HCT116 (cell line): ENCODE measurements at regions not wholly inside any gene's neighbourhood (a gene's known extent, or its start where the extent isn't known, plus 50 kb on each side); places are given as distances from the start of the nearest gene placed in this dataset.

ENCODE experiments used
- ATAC-seq: fragments of 200-7000 bp; cut with Tn5 transposase; 2 replicates; pipeline ENCODE4 v1.9.1; 2020; ENCODE audit warnings: mild to moderate bottlenecking, moderate library complexity
- BruUV-seq: library from RNA; stranded (reverse); fragments of 400-500 nt; replicated peaks from 2 replicates; lab custom pipeline; 2021; lab: Mats Ljungman, UMichigan
- CTCF ChIA-PET: fragments of 300-600 bp; sonication (Branson Sonifier 250); formaldehyde crosslinking; loops from one replicate; lab custom pipeline; 2021; ENCODE audit warnings: antibody characterized with exemption; lab: Charles Lee
- POLR2A ChIA-PET: fragments of 300-600, 350-600 bp; sonication (Branson Sonifier 250); formaldehyde crosslinking; loops from one replicate; lab custom pipeline; 2021; ENCODE audit warnings: antibody characterized with exemption; lab: Charles Lee
- RAD21 ChIA-PET, 2 experiments: fragments of 300-600 bp; sonication (Branson Sonifier 250); formaldehyde crosslinking; loops; one replicate each; lab custom pipeline; 2023; ENCODE audit warnings: low total read pairs in 2 of 2; ENCODE audit not compliant: uncharacterized antibody in 2 of 2, unreplicated experiment in 2 of 2, low non-redundant PET in 1 of 2; lab: Charles Lee
- DNase-seq: peaks from one replicate; pipeline ENCODE4 v3.0.0-alpha.2; 2010; ENCODE audit warnings: low read depth, low spot score
- H2AFZ ChIP-seq: fragments of 200-600 bp; shearing (Covaris generic), sonication (generic); 2 replicates; pipeline ENCODE4 v1.6.1; 2017; ENCODE audit warnings: low read depth, mixed run types, mixed read lengths, antibody characterized with exemption, low read length; ENCODE audit not compliant: poor library complexity, severe bottlenecking
- H3K27ac ChIP-seq: 2 replicates; pipeline ENCODE4 v1.5.1; 2012; ENCODE audit warnings: low read depth, low read length
- H3K27me3 ChIP-seq: fragments of 200-600 bp; sonication (generic); 2 replicates; pipeline ENCODE4 v1.6.1; 2016; ENCODE audit warnings: mixed run types, low read length, mixed read lengths; ENCODE audit not compliant: insufficient read depth
- H3K36me3 ChIP-seq, 2 experiments: fragments of 200-500 bp in 1 of 2; fragments of 200-600 bp in 1 of 2; sonication (Bioruptor generic) in 1 of 2; sonication (generic) in 1 of 2; 2 replicates each; pipeline versions ENCODE4 v1.5.1 to v1.6.1; 2014 to 2016; ENCODE audit warnings: low read length in 2 of 2, inconsistent platforms in 1 of 2, mixed read lengths in 1 of 2, mixed run types in 1 of 2; ENCODE audit not compliant: insufficient read depth in 2 of 2, control insufficient read depth in 1 of 2
- H3K4me1 ChIP-seq, 2 experiments: fragments of 200-600 bp in 1 of 2; sonication (generic) in 1 of 2; 2 replicates each; pipeline versions ENCODE4 v1.5.1 to v1.6.1; 2012 to 2017; ENCODE audit warnings: low read length in 2 of 2, inconsistent platforms in 1 of 2, mild to moderate bottlenecking in 1 of 2, mixed read lengths in 1 of 2, mixed run types in 1 of 2, moderate library complexity in 1 of 2; ENCODE audit not compliant: insufficient read depth in 2 of 2, control insufficient read depth in 1 of 2
- H3K4me2 ChIP-seq: fragments of 200-600 bp; sonication (generic); 2 replicates; pipeline ENCODE4 v1.6.1; 2017; ENCODE audit warnings: mixed run types, low read length, mixed read lengths
- H3K4me3 ChIP-seq, 2 experiments: fragments of 200-600 bp in 1 of 2; sonication (generic) in 1 of 2; replicated peaks in 1 of 2; 2 replicates each; pipeline ENCODE4 v1.5.1; 2011 to 2016; ENCODE audit warnings: low read length in 2 of 2, control low read depth in 1 of 2, low read depth in 1 of 2, mild to moderate bottlenecking in 1 of 2, mixed read lengths in 1 of 2, mixed run types in 1 of 2
- H3K79me2 ChIP-seq: fragments of 200-600 bp; sonication (generic); 2 replicates; pipeline ENCODE4 v1.6.1; 2017; ENCODE audit warnings: mild to moderate bottlenecking, mixed run types, low read length, moderate library complexity, mixed read lengths; ENCODE audit not compliant: insufficient read depth
- H3K9ac ChIP-seq: fragments of 200-600 bp; sonication (generic); 2 replicates; pipeline ENCODE4 v1.6.1; 2016; ENCODE audit warnings: low read length, mixed read lengths
- H3K9me2 ChIP-seq: fragments of 200-600 bp; sonication (generic), shearing (Covaris generic); 2 replicates; pipeline ENCODE4 v1.6.1; 2017; ENCODE audit warnings: mixed run types, mild to moderate bottlenecking, moderate library complexity; ENCODE audit not compliant: insufficient read depth
- H3K9me3 ChIP-seq, 2 experiments: fragments of 200-500 bp in 1 of 2; fragments of 200-600 bp in 1 of 2; sonication (Bioruptor generic) in 1 of 2; sonication (generic) in 1 of 2; 2 replicates each; pipeline ENCODE4 v1.6.1; 2014 to 2017; ENCODE audit warnings: low read length in 2 of 2, mixed read lengths in 2 of 2, inconsistent platforms in 1 of 2, low read depth in 1 of 2, mild to moderate bottlenecking in 1 of 2, mixed run types in 1 of 2, moderate library complexity in 1 of 2; ENCODE audit not compliant: control insufficient read depth in 1 of 2, insufficient read depth in 1 of 2
- H4K20me1 ChIP-seq: fragments of 200-600 bp; sonication (generic), shearing (Covaris generic); 2 replicates; pipeline ENCODE4 v1.6.1; 2017; ENCODE audit warnings: mixed run types, mild to moderate bottlenecking, moderate library complexity; ENCODE audit not compliant: insufficient read depth
- CBX3 ChIP-seq: IDR thresholded peaks from 2 replicates; pipeline ENCODE4 v1.6.1; 2012; ENCODE audit warnings: low read depth
- CTCF ChIP-seq, 3 experiments: fragments of 200-600 bp in 1 of 3; sonication (generic) in 1 of 3; IDR thresholded peaks in 2 of 3; conservative IDR thresholded peaks in 1 of 3; 2 replicates each; pipeline ENCODE4 v1.5.1; 2012 to 2017; ENCODE audit warnings: low read depth in 2 of 3, low read length in 2 of 3, antibody characterized with exemption in 1 of 3, borderline replicate concordance in 1 of 3, control low read depth in 1 of 3, mild to moderate bottlenecking in 1 of 3, mixed read lengths in 1 of 3, mixed run types in 1 of 3, moderate library complexity in 1 of 3; ENCODE audit not compliant: insufficient read depth in 1 of 3
- ELF1 ChIP-seq: IDR thresholded peaks from 2 replicates; pipeline ENCODE4 v1.6.1; 2012; ENCODE audit warnings: low read depth, borderline replicate concordance
- JUND ChIP-seq: IDR thresholded peaks from 2 replicates; pipeline ENCODE4 v1.6.1; 2012
- MAX ChIP-seq: IDR thresholded peaks from 2 replicates; pipeline ENCODE4 v1.6.1; 2012
- POLR2A ChIP-seq: IDR thresholded peaks from 2 replicates; pipeline ENCODE4 v1.7.0; 2011; ENCODE audit warnings: borderline replicate concordance; ENCODE audit not compliant: insufficient read depth, insufficient read length; ENCODE audit errors: extremely low read depth
- POLR2AphosphoS5 ChIP-seq: IDR thresholded peaks from 2 replicates; pipeline ENCODE4 v1.6.1; 2011; ENCODE audit warnings: mild to moderate bottlenecking, low read depth, low read length, moderate library complexity
- TCF7L2 ChIP-seq: IDR thresholded peaks from 2 replicates; pipeline ENCODE4 v1.7.0; 2011; ENCODE audit warnings: borderline replicate concordance, inconsistent platforms; ENCODE audit not compliant: insufficient read depth, insufficient read length; ENCODE audit errors: extremely low read depth
- YY1 ChIP-seq: IDR thresholded peaks from 2 replicates; pipeline ENCODE4 v1.6.1; 2011; ENCODE audit warnings: low read length, low read depth, moderate library complexity, mild to moderate bottlenecking; ENCODE audit not compliant: insufficient replicate concordance; ENCODE audit errors: extremely low read depth
- intact Hi-C: fragments of 100-400 bp; cut with micrococcal nuclease; formaldehyde crosslinking; loops from 2 replicates; pipeline ENCODE4 v1.10.0; 2022

DNA sequence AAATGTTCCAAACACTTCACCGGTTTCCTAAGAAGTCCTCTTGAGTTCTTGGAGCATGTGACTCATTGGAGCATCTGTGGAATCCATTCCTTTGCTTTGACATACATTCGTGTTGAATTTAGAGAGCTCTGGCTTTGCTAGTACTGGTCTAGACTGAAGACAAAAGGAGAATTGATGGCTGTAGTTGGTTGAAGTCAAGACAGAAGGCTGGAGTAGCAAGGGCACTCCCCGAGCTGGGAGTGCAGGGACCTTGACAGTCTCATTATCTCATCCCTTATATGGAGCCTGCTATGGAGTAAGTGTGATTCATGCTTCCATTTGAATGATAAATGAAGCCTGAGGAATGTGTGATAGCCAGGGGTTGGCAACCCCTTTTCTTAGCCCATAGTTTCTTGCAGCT, 1249.1 kb downstream of the TYW1 start (continued):
- TF ChIP-seq MAX = no peak
- TF ChIP-seq JUND = no peak
- no peak for TF ChIP-seq CBX3
- TF ChIP-seq YY1 = no peak
- no peak for TF ChIP-seq POLR2AphosphoS5
- no peak for TF ChIP-seq POLR2A
- TF ChIP-seq ELF1 = no peak

- RAD21 ChIA-PET = no interaction called here
- no peak overlapping the region for H3K4me2 ChIP-seq
- no peak for TF ChIP-seq CTCF (IDR thresholded peaks at IDR 0.05 in 2 of 3, conservative IDR thresholded peaks at IDR 0.05 in 1 of 3; ENCODE audit: borderline replicate concordance in 1 of 3, insufficient read depth in 1 of 3, low read depth in 2 of 3, low read length in 2 of 3)
- no peak for TF ChIP-seq POLR2AphosphoS5
- TF ChIP-seq TCF7L2 = no peak
These were observed 1249.6 kb downstream of the TYW1 start for GRCh38 chr7:68246189-68246633.

More at GRCh38 chr7:68246189-68246633, 1249.6 kb downstream of the TYW1 start:
- Histone ChIP-seq H3K4me3 (no peak overlapping the region), H3K79me2 (no peaks in the 10 kb centered on the region), H4K20me1 (no peaks in the 10 kb centered on the region), H3K27me3 (no peaks in the 10 kb centered on the region), H3K9me3 (peaks cover 13 to 20% of the 10 kb centered on the region in 2 experiments; a peak in 2 of 4 replicates), H3K9me2 (no peaks in the 10 kb centered on the region), H3K9ac (no peak overlapping the region), H3K27ac (no peak overlapping the region), H2AFZ (no peak overlapping the region), H3K4me1 (no peaks in the 10 kb centered on the region), H3K36me3 (no peaks in the 10 kb centered on the region)
- intact Hi-C loops = no loop called here
- no TSS peak for BruUV-seq
- DNase-seq = no peak
- ATAC-seq = no peak
- ChIA-PET CTCF (no interaction called here), POLR2A (no interaction called here)
